SKM-1 (cell line): ENCODE measurements at regions not wholly inside any gene's neighbourhood (a gene's known extent, or its start where the extent isn't known, plus 50 kb on each side); places are given as distances from the start of the nearest gene placed in this dataset.
"Not testable (repeated sequence)": the region's sequence is repeated elsewhere in the genome, so short reads cannot be mapped to it uniquely, and the experiment has no call there.

ENCODE experiments used
- DNase-seq: peaks from one replicate; lab custom pipeline; 2025; ENCODE audit not compliant: unreplicated experiment; lab: John Stamatoyannopoulos, UW

GRCh38 chr13:60933638-60934037 lies 482.0 kb downstream of the PCDH20 start:
- no peak for DNase-seq

GRCh38 chr13:60931858-60932546 lies 483.6 kb downstream of the PCDH20 start:
- DNase-seq: no peak

- no peak for DNase-seq
These were observed 490.0 kb downstream of the PCDH20 start for GRCh38 chr13:60925686-60926085.

- no peak for DNase-seq
These were observed 490.8 kb downstream of the PCDH20 start for GRCh38 chr13:60924856-60925255.

GRCh38 chr13:60922576-60923231 lies 492.9 kb downstream of the PCDH20 start:
- no peak for DNase-seq

- DNase-seq: no peak
These were observed 496.8 kb downstream of the TDRD3 start for GRCh38 chr13:60893801-60894200.

GRCh38 chr13:60887711-60888110 lies 490.7 kb downstream of the TDRD3 start:
- peak; percentile 38 for DNase-seq

- DNase-seq: no peak
These were observed 484.5 kb downstream of the TDRD3 start for GRCh38 chr13:60881507-60881906.

GRCh38 chr13:60873116-60873515 lies 476.1 kb downstream of the TDRD3 start:
- no peak for DNase-seq

- DNase-seq: no peak
These were observed 473.1 kb downstream of the TDRD3 start for GRCh38 chr13:60869941-60870613.

- no peak for DNase-seq
These were observed 472.2 kb downstream of the TDRD3 start for GRCh38 chr13:60869225-60869624.

GRCh38 chr13:60862036-60862435 lies 465.0 kb downstream of the TDRD3 start:
- DNase-seq: no peak

GRCh38 chr13:60857698-60858097 lies 460.7 kb downstream of the TDRD3 start:
- DNase-seq: no peak

- DNase-seq: no peak
These were observed 455.9 kb downstream of the TDRD3 start for GRCh38 chr13:60852886-60853285.

GRCh38 chr13:60851378-60851777 lies 454.4 kb downstream of the TDRD3 start:
- no peak for DNase-seq

- no peak for DNase-seq
These were observed 453.5 kb downstream of the TDRD3 start for GRCh38 chr13:60850526-60850925.

- DNase-seq: peak; percentile 91
These were observed 441.6 kb downstream of the TDRD3 start for GRCh38 chr13:60838581-60838980.

GRCh38 chr13:60837806-60838205 lies 440.8 kb downstream of the TDRD3 start:
- no peak for DNase-seq

GRCh38 chr13:60836821-60837220 lies 439.8 kb downstream of the TDRD3 start:
- DNase-seq: no peak

- DNase-seq: no peak
These were observed 414.6 kb downstream of the TDRD3 start for GRCh38 chr13:60811581-60811980.

- DNase-seq: not testable (repeated sequence)
These were observed 408.6 kb downstream of the TDRD3 start for GRCh38 chr13:60805640-60806039.

- no peak for DNase-seq
These were observed 401.5 kb downstream of the TDRD3 start for GRCh38 chr13:60798503-60798902.
